Left lobe of liver (tissue), 2 donors: ENCODE measurements at regions not wholly inside any gene's neighbourhood (a gene's known extent, or its start where the extent isn't known, plus 50 kb on each side); places are given as distances from the start of the nearest gene placed in this dataset.
"Not testable (repeated sequence)": the region's sequence is repeated elsewhere in the genome, so short reads cannot be mapped to it uniquely, and the experiment has no call there.

Experiments used
- ATAC-seq: fragments of 200-7000 bp; cut with Tn5 transposase; one replicate; pipeline ENCODE4 v1.9.1; 2020; ENCODE audit warnings: mild to moderate bottlenecking, moderate library complexity
- DNase-seq: peaks from one replicate; pipeline ENCODE4 v3.0.0-alpha.2; 2020; ENCODE audit warnings: low spot score
- donor health status: DM: no; HTN: no; CAD: no; lungs with moderate emphysema.
- donor health status: DM: no; HTN: yes; CAD: no.

- DNase-seq (no peak), ATAC-seq (no peak)
Observed at GRCh38 chr18:28771849-28772248, 594.9 kb upstream of the CDH2 start.

GRCh38 chr18:28768791-28769768, 592.1 kb upstream of the CDH2 start:
- no peak for ATAC-seq
- no peak for DNase-seq

DNA sequence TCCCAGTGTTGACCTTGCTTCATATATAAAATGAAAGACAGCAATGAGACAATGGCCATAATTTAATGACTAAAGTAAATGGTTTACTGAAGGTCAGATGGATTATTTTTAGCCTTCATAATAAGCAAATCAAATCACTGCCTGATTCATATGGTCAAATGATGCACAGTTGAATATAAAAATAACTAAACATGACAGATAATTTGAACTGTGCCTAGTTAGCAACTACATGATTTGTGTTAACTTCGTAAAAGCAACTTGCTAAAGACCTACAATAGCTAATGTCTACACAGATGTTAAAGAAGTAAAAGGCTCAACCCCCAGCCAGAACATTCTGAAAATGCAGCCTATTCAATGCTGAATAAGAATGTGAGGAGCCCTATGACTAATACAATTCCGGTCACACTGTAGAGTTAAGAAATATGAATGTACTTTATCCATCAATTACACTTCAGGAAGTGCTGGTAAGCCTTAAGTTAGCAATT, 590.8 kb upstream of the CDH2 start:
- no peak for ATAC-seq
- DNase-seq: no peak

GRCh38 chr18:28767201-28767600, 590.3 kb upstream of the CDH2 start:
- no peak for DNase-seq
- no peak for ATAC-seq

- ATAC-seq: no peak
- no peak for DNase-seq
Observed at GRCh38 chr18:28766721-28767120, 589.8 kb upstream of the CDH2 start.

DNA sequence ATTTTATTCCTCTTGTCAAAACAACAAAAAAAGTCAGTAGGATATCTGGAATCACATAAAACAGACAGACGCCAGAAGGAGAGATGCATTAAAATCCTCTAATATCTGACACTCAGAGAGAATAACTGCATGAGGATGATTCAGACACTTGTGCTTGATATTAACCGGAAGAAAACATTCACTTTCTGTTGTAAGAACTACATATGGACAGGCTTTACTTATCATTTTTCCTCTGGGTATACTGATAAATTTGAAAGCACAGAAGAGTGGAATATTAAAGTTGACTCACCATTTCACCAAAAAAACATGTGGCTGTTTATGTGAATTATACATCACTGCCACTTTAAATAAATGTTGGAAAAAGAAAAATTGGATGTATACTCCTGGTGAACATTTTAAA, 589.1 kb upstream of the CDH2 start:
- ATAC-seq (no peak), DNase-seq (no peak)

- no peak for ATAC-seq
- no peak for DNase-seq
Observed at GRCh38 chr18:28760299-28760698, 583.4 kb upstream of the CDH2 start.

DNA sequence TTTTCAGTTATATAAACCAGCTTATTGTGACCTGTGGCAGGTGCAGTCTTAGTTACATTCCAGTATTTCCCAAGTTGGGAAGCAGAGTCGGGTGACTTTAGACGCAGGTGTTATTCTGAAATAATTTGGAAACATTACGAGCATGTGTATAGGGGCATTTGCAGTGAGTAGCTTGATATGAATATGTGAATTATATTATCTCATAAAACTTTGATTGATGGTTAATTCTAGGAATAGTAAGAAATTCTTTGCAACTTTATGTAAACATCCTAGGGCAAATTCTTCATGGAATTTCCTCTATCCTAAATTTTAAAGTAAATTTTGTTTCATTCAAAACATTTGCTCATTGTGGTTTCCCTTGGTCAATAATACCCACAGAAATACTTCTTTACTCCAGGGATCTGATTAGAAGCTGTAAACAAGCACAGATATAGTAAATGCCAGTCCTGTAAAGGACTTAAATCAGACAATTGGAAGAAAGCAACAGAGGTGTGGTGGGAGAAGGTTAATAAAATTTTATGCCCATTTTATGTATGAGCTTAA, 580.6 kb upstream of the CDH2 start:
- ATAC-seq (no peak), DNase-seq (no peak)

GRCh38 chr18:28743115-28743514, 566.2 kb upstream of the CDH2 start:
- no peak for DNase-seq
- no peak for ATAC-seq

DNA sequence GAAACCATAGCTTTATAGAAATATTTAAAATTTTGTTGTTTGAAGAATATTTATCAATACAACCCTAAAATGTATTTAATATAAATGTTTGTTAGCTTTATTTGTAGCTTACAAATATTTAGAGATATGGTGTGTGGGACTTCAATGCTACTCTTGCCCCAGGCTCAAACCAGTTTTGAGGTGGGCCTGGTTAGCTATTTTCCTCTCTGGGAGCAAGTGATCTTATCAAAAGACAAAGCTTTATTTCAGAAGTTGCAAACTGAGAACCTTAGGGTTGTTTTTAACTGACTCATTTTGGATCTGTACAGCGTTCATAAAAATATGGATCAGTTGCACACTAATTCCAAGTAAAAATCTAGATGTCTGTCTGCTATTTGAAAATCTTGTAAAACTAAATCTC, 563.6 kb upstream of the CDH2 start:
- ATAC-seq: no peak
- DNase-seq: no peak

DNA sequence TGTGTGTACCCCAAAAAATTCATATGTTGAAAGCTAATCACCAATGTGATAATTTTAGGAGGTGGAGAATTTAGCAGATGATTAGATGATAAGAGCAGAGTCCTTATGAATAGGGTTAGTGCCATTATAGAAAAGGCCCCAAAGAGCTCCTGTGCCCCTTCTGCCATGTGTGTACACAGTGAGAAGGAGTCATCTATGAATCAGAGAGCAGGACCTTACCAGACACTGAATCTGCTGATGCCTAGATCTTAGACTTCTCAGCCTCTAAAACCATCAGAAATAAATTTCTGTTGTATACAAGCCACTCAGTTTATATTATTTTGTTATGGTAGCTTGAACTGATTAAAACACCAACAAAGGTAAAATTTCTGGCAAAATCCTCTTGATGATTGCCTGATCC, 560.0 kb upstream of the CDH2 start:
- DNase-seq: no peak
- ATAC-seq: no peak

GRCh38 chr18:28736223-28736622, 559.3 kb upstream of the CDH2 start:
- ATAC-seq: no peak
- DNase-seq: no peak

GRCh38 chr18:28735731-28736130, 558.8 kb upstream of the CDH2 start:
- no peak for DNase-seq
- peak; percentile 47 for ATAC-seq

- ATAC-seq (no peak), DNase-seq (no peak)
Observed at GRCh38 chr18:28729321-28729720, 552.4 kb upstream of the CDH2 start.

DNA sequence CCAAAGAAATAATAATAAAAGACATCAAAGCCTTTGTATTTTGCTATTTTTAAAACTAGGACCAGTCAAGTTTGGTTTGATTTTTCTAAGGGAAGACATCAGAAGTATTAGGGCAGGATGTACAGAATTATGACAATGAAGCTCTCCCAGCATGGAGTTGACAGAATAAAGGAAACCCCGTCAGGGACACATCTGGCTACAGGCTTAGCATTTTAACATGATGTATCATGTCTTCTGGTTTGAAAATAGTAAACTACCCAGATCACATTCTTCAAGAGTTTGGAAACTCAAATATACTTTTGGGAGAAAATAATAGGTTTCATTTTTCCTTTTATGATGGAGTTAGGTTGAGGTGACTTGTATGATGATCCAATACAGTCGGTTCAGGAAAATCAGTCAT, 552.0 kb upstream of the CDH2 start:
- no peak for DNase-seq
- ATAC-seq: no peak

DNA sequence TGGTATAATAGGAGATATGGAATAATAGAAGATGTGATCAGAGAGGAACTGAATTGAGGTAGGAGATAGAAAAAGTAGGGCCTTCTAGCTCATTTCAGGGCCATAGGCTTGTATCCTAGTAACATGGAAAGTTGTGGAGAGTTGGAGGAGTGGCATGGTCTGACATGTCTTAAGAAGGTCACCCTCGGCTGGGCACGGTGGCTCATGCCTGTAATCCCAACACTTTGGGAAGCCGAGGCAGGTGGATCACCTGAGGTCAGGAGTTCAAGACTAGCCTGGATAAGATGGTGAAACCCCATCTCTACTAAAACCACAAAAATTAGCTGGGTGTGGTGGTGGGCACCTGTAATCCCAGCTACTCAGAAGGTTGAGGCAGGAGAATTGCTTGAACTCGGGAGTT, 550.3 kb upstream of the CDH2 start:
- DNase-seq, ATAC-seq: not testable (repeated sequence)

DNA sequence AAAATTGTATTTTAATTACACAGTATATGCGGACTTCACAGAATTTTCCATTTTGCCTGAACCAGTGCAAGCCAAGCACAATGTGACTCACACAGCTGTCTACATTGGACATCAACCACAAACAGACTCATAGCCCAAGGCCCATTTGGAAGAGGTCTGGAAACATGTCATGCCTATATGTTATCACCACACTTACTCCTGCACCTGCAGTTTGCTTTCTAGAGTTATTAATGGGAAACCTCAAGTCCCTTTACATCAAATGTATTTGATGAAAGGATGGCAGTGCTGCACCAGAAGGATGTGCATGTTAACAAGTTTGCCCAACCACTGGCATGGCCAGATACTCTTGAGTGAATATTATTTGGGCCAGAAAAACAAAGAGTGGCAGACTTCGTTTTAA, 548.9 kb upstream of the CDH2 start:
- no peak for DNase-seq
- ATAC-seq: no peak

GRCh38 chr18:28723506-28723905, 546.6 kb upstream of the CDH2 start:
- ATAC-seq: no peak
- DNase-seq: no peak

DNA sequence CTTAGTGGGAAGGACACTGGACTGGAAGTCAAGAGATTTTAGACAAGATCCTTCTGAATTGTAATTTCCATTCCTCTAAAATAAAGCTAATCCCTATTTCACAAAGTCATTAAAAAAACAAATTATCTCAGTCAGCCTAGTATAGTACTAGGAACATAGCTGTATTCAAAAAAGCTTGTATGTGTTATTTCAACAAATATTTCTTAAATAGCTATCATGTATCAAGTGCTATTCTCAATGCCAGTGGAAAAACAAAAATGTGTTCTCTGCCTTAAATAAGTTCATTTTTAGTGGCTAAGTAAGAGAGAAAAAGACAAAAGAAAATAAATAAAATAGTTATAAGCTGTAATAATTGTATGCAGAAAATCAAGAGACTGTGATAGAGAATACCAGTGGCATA, 541.8 kb upstream of the CDH2 start:
- DNase-seq: no peak
- ATAC-seq: no peak

DNA sequence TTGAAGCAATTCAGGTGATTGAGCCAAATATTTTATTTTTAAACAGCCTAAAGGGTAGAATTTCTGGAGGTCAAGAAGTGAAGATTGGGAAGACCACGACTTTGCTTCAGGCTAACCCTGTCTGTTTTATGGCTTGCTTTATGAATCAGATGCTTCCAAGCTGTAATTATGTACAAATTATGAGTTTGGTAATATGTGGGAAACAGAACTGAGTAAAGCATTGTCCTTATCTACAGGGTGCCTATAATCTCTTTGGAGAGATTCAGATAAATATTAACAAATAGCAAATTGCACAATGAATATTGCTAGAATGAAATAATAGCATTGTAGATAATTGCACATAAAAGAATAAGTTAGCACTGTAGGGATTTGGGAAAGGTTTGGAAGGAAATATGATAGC, 539.4 kb upstream of the CDH2 start:
- ATAC-seq (no peak), DNase-seq (no peak)

DNA sequence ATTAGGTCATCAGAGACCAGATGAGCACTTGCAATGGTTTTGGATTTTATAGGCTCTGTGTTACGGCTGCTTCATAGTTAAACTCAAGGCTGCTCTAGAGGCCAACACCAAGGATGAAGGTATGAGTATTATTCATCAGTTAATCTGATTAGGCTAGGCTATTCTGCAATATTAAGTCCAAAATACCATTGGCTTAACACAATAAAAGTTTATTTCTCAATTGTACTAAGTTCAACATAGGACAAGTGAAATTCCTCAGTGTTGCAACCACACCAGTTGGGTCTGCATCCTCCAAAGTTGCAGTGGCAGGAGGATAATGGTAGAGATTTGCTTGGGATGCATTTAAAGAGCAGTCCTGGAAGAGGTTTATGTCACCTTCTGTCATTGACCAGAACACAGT, 538.3 kb upstream of the CDH2 start:
- ATAC-seq (no peak), DNase-seq (no peak)

DNA sequence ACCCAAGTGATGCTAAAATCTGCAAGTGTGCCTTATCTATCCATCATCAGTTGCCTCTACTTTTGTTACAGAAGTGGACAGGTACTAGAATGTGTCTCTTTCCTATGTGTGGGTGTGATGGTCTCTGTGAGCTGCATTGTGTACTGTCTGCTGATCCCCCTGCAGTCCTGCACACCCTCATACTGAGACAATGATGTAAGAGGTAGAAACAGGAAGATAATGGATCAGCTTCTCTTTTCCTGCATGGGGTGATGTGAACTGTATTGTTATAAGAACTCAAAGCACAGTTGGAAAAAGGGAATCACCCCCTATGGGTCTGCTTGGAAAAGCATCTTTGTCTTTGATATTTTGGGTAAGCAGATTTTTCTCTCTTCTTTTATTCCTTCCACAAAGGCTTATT, 537.6 kb upstream of the CDH2 start:
- DNase-seq (no peak), ATAC-seq (no peak)
